HG02840 (cell line): ENCODE measurements at regions not wholly inside any gene's neighbourhood (a gene's known extent, or its start where the extent isn't known, plus 50 kb on each side); places are given as distances from the start of the nearest gene placed in this dataset.
A peak's percentile ranks its signal among the peaks of the same experiment; 100 is the strongest.

ENCODE experiments used
- ATAC-seq: cut with Tn5 transposase; IDR thresholded peaks from one replicate; pipeline ENCODE4 v1.9.1; 2021; ENCODE audit warnings: mild to moderate bottlenecking, moderate library complexity, moderate number of reproducible peaks; ENCODE audit not compliant: unreplicated experiment, low FRiP score

GRCh38 chr4:159003420-159004253, 99.2 kb upstream of the RAPGEF2 start:
- ATAC-seq, result no peak

- ATAC-seq, result no peak
Observed at GRCh38 chr4:159006202-159006601, 96.7 kb upstream of the RAPGEF2 start.

- ATAC-seq, result no peak
Observed at GRCh38 chr4:159008671-159009070, 94.2 kb upstream of the RAPGEF2 start.

GRCh38 chr4:159009521-159009920, 93.4 kb upstream of the RAPGEF2 start:
- no peak for ATAC-seq

- no peak for ATAC-seq
Observed at GRCh38 chr4:159010100-159010499, 92.8 kb upstream of the RAPGEF2 start.

GRCh38 chr4:159010563-159011260, 92.2 kb upstream of the RAPGEF2 start:
- no peak for ATAC-seq

- no peak for ATAC-seq
Observed at GRCh38 chr4:159012381-159012780, 90.5 kb upstream of the RAPGEF2 start.

- ATAC-seq, result no peak
Observed at GRCh38 chr4:159013692-159014091, 89.2 kb upstream of the RAPGEF2 start.

GRCh38 chr4:159014859-159015258, 88.0 kb upstream of the RAPGEF2 start:
- ATAC-seq, result no peak

GRCh38 chr4:159015841-159016240, 87.0 kb upstream of the RAPGEF2 start:
- ATAC-seq, result no peak

- ATAC-seq, result peak; percentile 59
Observed at GRCh38 chr4:159016593-159017024, 86.3 kb upstream of the RAPGEF2 start.

GRCh38 chr4:159017323-159018026, 85.4 kb upstream of the RAPGEF2 start:
- ATAC-seq, result peak; percentile 18

- ATAC-seq, result peak; percentile 84
Observed at GRCh38 chr4:159018062-159018629, 84.7 kb upstream of the RAPGEF2 start.

- no peak for ATAC-seq
Observed at GRCh38 chr4:159019356-159019755, 83.5 kb upstream of the RAPGEF2 start.

GRCh38 chr4:159021597-159022385, 81.1 kb upstream of the RAPGEF2 start:
- no peak for ATAC-seq

GRCh38 chr4:159023741-159024140, 79.1 kb upstream of the RAPGEF2 start:
- no peak for ATAC-seq

- no peak for ATAC-seq
Observed at GRCh38 chr4:159024266-159024665, 78.6 kb upstream of the RAPGEF2 start.

- no peak for ATAC-seq
Observed at GRCh38 chr4:159024828-159025227, 78.1 kb upstream of the RAPGEF2 start.

- no peak for ATAC-seq
Observed at GRCh38 chr4:159026329-159026728, 76.5 kb upstream of the RAPGEF2 start.

GRCh38 chr4:159027535-159027934, 75.3 kb upstream of the RAPGEF2 start:
- no peak for ATAC-seq
